Fibroblast of skin of scalp (primary cell): ENCODE measurements at regions not wholly inside any gene's neighbourhood (a gene's known extent, or its start where the extent isn't known, plus 50 kb on each side); places are given as distances from the start of the nearest gene placed in this dataset.
"Not testable (repeated sequence)": the region's sequence is repeated elsewhere in the genome, so short reads cannot be mapped to it uniquely, and the experiment has no call there.

Experiments
- DNase-seq: peaks from one replicate; pipeline ENCODE4 v3.0.0-alpha.2; 2013

- DNase-seq, result no peak
Observed at GRCh38 chr2:117553448-117553847, 261.0 kb upstream of the DDX18 start.

DNA sequence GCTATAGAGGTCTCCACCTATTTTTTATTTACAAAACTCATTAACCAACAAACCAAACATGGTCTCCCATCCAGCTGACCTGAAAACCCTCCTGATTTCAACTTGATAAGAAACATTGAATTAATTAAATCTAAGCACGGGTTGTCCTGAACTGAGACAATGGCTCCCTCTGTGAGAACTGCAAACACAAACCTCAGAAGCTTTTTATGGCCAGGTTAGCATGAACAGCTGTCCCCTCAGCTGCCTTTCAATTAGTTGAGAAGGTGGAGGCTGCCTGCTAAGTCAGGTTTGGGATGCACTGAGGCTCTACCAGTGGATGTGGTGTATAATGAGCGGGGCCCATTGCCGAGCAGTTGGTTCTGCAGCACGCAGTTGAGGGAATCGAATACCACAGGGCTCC, 258.5 kb upstream of the DDX18 start:
- DNase-seq, result no peak

- no peak for DNase-seq
Observed at GRCh38 chr2:117557626-117558025, 256.9 kb upstream of the DDX18 start.

DNA sequence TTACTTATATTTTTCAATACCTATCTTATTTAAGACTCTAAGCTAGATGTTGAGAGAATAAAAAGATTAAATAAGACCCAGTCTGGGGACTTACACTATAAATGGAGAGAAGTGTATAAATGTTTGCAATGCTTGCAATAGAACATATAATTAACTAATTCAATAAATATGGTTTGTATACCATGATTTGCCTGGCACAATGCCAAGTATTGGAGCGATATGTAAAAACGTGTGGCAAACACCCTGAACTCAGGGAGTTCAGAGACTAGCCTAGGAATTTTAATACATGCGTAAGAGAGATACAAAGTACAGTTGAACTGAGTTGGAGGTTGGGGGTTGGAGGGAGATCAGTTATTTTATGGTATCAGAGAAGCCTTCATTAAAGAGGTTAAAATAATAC, 251.8 kb upstream of the DDX18 start:
- no peak for DNase-seq

DNA sequence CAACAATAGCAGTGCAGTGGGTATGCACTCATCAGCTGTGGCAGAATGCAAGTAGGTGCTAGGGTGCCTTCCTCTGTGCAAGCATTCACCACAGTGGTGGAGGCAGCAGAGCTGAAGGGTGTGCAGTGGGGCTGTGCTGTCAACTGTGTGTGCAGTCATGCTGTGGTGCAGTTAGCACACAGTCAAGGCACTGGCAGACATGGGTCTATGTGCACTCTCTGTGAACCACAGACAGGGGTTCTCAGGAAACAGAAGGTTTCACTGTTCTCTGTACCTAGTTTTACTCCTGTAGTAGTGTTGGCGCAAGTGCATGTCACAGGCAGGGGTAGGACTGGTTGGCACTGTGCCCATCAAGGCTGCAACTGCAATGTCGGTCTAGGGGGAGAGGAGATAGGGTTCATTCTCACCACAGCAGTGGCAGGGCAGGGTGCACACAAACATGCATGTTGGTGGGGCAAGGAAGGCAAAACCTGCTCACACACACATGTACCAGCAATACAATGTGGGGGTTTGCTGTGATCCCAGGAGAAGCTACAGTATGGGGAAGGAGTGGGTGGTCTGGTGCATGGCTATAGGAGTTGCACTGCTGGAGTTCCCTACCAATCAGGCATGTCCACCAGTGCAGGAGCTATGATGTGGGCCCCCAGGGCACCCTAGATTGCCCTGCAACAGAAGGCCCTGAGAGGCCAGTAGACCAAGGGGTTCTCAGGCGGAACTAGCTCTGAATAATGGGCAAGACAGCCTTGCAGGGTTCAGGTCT, 242.7 kb upstream of the DDX18 start:
- no peak for DNase-seq

DNA sequence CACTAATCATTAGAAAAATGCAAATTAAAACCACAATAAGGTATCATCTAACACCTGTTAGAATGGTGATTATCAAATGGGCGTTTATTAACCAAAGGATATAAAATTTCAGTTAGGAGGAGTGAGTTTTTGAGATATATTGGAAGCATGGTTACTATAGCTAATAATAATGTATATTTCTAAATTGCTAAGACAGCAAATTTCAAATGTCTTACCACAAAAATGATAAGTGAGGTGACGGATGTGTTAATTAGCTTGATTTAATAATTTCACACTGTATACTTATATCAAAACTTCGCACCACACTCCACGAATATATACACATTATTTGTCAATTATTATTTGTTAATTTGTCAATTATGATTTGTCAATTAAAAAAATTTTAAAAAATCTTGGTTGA, 227.2 kb upstream of the DDX18 start:
- DNase-seq, result no peak

GRCh38 chr2:117603060-117603459, 211.4 kb upstream of the DDX18 start:
- no peak for DNase-seq

DNA sequence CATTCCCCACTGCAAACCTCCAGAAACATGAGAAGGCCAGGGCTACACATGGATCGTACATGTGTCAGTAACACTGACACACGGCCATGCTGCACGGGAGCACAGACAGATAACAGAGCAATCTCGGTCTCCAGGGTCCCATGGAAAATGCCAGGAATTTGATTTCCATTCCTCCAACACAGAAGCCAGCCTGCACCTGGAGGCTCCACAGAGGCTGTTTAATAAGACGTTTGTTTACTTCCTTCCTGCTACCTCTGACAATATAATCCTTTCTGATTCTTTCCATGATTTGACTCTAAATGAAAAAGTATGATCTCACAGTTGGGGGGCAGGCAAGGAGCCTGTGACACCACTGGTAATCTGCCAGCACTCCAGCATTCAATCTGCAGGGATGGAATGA, 210.9 kb upstream of the DDX18 start:
- no peak for DNase-seq

DNA sequence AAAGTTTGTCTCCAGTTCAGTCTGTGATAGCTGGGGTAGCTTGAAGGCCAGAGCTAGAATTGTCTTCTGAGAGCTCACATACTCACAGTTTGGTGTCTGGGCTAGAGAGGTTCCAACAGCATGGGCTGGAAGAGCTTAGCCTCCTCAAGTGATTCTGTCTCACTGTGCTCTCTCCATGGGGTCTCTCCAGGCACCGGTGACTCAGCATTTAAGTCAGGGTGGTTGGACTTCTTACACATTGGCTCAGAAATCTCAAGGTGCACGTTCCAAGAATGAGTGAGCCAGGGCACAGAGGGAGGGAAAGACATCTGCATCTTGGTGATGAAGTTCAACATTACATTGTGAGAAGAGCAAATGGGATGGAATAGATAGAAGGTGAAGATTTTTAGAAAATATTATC, 207.3 kb upstream of the DDX18 start:
- DNase-seq, result no peak

GRCh38 chr2:117613101-117613500, 201.4 kb upstream of the DDX18 start:
- no peak for DNase-seq

DNA sequence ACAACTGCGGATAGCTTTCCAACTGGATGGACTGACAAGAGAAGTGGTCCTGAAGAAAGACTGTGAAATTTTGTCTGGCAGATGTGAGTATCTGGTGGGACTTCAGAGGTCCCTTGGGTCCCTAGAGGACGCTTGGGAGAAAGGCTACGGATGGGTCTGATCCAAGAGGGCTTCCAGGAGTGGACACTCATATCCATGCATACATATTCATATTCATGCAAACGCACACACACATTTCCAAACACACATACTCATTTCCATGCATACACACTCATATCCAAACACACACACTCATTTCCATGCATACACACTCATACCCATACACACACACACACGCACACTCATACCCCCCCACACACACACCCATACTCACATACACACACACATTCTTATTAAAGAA, 200.2 kb upstream of the DDX18 start:
- no peak for DNase-seq

GRCh38 chr2:117614823-117615534, 199.5 kb upstream of the DDX18 start:
- DNase-seq, result no peak

DNA sequence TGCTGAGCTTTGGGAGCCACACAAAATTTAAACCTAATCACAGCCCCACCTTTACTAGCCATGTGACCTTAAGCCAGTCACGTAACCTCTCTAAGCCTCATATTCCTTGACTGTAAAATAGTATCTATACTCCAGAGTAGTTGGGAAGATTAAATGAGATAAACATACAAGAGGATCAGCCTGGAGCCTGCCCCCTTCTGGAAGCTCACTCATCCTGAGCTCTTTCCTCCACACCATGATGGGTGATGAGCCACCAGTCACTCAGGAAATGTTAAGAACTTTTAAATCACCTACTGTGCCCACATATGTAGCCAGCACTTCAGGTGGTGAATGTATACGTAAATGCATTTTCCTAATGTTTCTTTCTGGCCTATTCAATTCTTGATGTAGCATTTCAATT, 195.9 kb upstream of the DDX18 start:
- no peak for DNase-seq

DNA sequence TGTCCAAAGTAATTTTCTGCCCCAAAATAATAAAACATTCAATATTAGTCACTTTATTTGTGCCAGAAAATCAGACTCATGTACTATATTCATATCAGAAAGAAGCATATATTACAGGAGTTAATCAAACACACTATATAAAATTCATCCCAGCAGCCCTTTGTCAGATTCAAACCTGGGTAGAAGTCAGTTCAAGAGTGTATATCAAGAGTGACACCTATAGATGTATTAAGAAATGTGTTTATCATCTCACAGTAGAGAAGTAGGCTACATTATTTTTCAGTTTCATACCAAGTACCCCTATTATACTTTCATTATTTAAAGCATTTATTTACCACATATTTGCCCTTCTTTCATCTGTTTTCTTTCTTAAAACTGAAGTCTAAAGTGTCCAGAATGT, 193.2 kb upstream of the DDX18 start:
- DNase-seq, result no peak

DNA sequence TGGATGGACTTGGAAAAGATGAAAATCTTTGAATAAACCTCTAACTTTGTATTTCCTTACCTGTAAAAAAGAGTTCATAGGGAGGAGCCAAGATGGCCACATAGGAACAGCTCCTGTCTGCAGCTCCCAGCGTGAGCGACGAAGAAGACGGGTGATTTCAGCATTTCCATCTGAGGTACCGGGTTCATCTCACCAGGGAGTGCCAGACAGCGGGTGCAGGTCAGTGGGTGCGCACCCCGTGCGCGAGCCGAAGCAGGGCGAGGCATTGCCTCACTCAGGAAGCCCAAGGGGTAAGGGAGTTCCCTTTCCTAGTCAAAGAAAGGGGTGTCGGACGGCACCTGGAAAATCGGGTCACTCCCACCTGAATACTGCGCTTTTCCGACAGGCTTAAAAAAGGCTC, 191.3 kb upstream of the DDX18 start:
- DNase-seq, result not testable (repeated sequence)

- DNase-seq, result no peak
Observed at GRCh38 chr2:117631152-117631945, 183.1 kb upstream of the DDX18 start.

DNA sequence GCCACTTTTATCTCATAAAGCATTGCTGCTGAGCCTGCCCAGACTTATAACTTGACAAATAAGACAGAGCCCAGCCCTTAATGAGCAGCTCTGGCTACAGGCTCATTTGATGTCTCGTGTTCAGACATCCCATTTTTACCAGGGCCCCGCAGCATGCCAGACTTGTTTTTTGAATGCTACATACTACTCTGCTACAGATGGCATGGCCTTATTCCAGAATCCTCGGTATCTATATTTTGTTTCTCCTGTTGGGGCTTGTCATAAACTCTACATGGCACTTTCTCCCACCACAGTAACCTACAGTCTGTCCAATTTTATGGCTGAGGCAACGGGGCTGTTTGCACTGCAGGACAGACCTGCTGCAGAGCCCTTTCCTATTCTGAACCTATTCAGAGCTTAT, 179.0 kb upstream of the DDX18 start:
- no peak for DNase-seq

GRCh38 chr2:117639401-117639800, 175.1 kb upstream of the DDX18 start:
- no peak for DNase-seq

DNA sequence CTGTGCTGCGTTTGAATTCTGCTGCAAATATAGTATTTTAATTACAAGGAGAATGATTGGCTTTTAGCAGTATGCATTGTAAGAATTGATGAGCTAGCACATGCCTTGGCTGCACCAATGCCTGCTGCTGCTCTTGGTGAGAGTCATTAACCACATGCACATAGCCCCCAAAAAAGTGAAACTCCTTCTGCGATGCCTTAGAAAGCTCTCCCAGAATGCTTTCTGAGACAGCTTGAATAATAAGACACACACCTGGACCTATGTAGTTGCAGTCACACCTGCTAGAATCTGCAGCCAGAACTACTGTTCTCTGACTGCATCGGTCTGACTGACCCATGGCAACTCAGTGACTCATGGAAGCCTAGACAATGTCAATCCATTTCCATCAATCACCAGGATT, 170.1 kb upstream of the DDX18 start:
- DNase-seq, result no peak

DNA sequence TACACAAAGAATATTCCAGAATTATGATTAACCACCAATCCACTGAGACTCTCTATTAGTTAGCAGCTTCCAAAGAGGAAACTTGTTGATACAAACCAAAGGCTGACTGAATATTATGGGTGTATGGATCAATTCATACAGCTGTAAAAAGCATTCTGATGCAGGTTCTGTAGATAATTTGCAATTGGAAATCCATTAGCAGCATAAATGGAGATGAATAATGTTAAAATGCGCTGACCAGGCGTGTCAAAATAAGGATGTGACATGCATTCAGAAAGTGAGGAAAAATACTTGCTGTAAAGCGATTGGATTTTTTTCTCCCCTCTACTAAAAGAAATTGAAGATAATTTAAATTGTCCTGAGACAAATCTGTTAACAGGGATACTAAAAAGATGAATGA, 169.0 kb upstream of the DDX18 start:
- no peak for DNase-seq

DNA sequence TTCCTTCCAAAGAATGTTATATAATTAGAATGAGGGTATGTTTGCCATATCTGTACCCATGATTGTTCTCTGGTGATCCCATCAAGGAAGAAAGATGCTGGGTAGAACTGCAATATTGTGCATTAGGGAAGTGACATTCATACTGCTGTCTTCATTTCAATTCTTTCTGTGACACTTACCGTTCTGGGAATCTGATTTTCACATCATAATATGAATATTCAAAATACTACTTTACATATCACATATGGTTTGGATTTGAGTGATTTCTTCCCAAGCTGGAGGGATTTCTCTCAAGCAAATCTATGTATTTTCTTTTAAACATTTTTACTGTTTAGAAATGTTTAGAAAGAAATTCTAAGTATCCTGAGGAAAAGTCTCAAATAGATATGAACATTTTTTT, 168.4 kb upstream of the DDX18 start:
- DNase-seq, result no peak

DNA sequence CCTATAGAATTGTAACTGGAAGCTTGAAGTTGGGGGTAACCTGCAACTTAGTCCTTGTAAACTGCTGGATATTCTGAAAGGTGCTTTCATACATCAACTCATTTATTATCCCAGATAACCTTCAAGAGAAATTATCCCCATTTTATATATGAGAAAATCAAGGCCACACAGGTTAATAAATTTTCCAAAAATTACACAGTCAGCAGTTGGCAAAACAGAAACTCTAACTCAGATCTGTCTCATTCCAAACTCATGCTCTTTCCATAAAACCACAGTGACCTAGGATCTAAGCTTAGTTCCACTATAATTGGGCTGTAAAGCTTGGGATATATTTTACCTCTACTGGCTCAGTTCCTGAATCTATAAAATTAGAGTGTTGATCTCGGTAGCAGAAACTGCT, 167.6 kb upstream of the DDX18 start:
- DNase-seq, result no peak

DNA sequence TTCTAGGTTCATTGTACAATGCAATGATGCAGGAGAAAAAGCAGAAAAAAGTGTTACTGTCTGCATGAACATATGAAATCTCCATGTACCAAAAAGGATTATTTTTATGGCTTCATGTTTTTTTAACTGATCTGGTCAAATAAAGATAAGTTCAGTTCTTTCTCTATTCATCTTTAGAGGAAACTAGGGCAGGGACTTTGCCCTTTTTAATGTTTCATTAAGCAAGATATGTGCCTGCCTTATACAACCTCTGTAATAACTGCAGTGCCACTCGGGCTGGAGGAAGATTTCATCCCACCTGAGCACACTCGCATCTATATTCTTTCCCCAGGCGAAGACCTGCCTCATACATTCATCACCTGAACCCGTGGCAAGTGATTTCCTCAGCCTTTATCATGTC, 157.9 kb upstream of the DDX18 start:
- no peak for DNase-seq

DNA sequence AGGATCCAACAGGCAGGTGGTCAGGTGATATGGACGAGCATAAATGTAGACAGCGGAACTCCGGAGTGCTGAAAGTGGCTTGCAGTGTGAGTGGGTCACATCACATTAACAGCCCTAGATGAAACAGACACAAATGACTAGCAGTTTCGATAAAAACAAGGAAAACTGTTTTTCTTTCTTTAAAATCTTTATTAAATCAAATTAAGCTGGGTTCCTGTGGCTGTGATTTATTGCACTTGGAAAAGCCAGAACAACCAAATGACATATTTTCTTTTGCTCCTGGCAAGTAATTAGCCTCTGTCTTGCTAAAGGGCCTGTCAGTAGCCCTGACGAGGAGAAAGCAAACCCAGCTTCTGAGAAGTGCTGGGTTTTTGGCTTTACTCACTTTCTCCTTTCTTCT, 152.9 kb upstream of the DDX18 start:
- no peak for DNase-seq
